ENCODE measurements at regions not wholly inside any gene's neighbourhood (a gene's known extent, or its start where the extent isn't known, plus 50 kb on each side); places are given as distances from the start of the nearest gene placed in this dataset.

DNA sequence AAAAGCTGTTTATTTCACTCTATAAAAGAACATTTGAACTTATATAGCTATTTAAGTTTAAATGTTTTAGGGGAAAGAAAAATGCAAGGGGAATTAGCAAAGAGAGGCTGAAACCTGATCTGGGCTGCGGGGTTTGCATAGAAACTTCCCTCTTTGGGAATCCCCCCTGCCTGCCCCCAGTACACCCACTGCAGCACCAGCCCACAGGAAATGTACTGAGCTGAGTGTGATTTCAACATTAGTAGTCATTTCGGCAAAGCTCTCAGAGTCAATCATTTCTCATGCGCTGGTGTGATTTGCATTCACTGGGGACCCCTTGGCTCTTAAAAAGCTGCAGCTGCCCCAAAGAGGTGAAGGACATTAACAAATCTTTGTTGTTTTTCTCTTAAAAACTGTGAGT lies 859.4 kb downstream of the MAFB start:
- Histone ChIP-seq H2AFZ (peak overlapping the region; percentile 87), H3K4me1 (ENCODE audit: insufficient read depth) (peaks cover 11% of the 10 kb centered on the region), H3K27me3 (ENCODE audit: insufficient read depth) (no peaks in the 10 kb centered on the region), H3K27ac (ENCODE audit: low read depth) (no peak overlapping the region), H3K4me2 (peak overlapping the region; percentile 46; the same call in 1 of the 2 replicates), H4K20me1 (replicated peaks; ENCODE audit: insufficient read depth) (no peaks in the 10 kb centered on the region), H3K79me2 (replicated peaks; ENCODE audit: insufficient read depth) (no peaks in the 10 kb centered on the region), H3K4me3 (no peak overlapping the region), H3F3A (replicated peaks; ENCODE audit: low read depth) (no peaks in the 10 kb centered on the region), H3K9me2 (ENCODE audit: insufficient read depth) (no peaks in the 10 kb centered on the region), H3K36me3 (ENCODE audit: insufficient read depth) (no peaks in the 10 kb centered on the region)
- DNase-seq (ENCODE audit: low spot score): peak; percentile 16
- Mint-ChIP-seq H3K4me1 (peaks cover 14% of the 10 kb centered on the region), H3K4me3 (no peak overlapping the region), H3K27me3 (ENCODE audit: insufficient read depth, low read depth, poor library complexity) (peaks cover 2% of the 10 kb centered on the region), H3K27ac (peak overlapping the region; percentile 75), H3K9me3 (no peaks in the 10 kb centered on the region), H3K36me3 (ENCODE audit: low read depth) (no peaks in the 10 kb centered on the region)
- TF ChIP-seq EZH2 (IDR thresholded peaks at IDR 0.05; ENCODE audit: low read depth, unreplicated experiment): no peak
- TF ChIP-seq, protein P1, sequence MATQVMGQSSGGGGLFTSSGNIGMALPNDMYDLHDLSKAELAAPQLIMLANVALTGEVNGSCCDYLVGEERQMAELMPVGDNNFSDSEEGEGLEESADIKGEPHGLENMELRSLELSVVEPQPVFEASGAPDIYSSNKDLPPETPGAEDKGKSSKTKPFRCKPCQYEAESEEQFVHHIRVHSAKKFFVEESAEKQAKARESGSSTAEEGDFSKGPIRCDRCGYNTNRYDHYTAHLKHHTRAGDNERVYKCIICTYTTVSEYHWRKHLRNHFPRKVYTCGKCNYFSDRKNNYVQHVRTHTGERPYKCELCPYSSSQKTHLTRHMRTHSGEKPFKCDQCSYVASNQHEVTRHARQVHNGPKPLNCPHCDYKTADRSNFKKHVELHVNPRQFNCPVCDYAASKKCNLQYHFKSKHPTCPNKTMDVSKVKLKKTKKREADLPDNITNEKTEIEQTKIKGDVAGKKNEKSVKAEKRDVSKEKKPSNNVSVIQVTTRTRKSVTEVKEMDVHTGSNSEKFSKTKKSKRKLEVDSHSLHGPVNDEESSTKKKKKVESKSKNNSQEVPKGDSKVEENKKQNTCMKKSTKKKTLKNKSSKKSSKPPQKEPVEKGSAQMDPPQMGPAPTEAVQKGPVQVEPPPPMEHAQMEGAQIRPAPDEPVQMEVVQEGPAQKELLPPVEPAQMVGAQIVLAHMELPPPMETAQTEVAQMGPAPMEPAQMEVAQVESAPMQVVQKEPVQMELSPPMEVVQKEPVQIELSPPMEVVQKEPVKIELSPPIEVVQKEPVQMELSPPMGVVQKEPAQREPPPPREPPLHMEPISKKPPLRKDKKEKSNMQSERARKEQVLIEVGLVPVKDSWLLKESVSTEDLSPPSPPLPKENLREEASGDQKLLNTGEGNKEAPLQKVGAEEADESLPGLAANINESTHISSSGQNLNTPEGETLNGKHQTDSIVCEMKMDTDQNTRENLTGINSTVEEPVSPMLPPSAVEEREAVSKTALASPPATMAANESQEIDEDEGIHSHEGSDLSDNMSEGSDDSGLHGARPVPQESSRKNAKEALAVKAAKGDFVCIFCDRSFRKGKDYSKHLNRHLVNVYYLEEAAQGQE (IDR thresholded peaks at IDR 0.05; ENCODE audit: unreplicated experiment): no peak
- TF ChIP-seq CTCF (conservative IDR thresholded peaks at IDR 0.05; ENCODE audit: low read depth in 2 of 2): no peak
- no peak for TF ChIP-seq NANOG (IDR thresholded peaks at IDR 0.05; ENCODE audit: borderline replicate concordance)
- no peak for TF ChIP-seq EZH2phosphoT487 (IDR thresholded peaks at IDR 0.05; ENCODE audit: unreplicated experiment)
- no peak for TF ChIP-seq POLR2AphosphoS5 (IDR thresholded peaks at IDR 0.05; ENCODE audit: low read depth)
- TF ChIP-seq STAT1 (IDR thresholded peaks at IDR 0.05; ENCODE audit: unreplicated experiment): no peak
- no peak for TF ChIP-seq JUNB (IDR thresholded peaks at IDR 0.05; ENCODE audit: unreplicated experiment)
- no peak for TF ChIP-seq ZNF331 (CRISPR knock-in tag; IDR thresholded peaks at IDR 0.05; ENCODE audit: low read depth)
- TF ChIP-seq CREB1 (CRISPR knock-in tag; IDR thresholded peaks at IDR 0.05; ENCODE audit: low read depth): no peak
- TF ChIP-seq, protein P2, sequence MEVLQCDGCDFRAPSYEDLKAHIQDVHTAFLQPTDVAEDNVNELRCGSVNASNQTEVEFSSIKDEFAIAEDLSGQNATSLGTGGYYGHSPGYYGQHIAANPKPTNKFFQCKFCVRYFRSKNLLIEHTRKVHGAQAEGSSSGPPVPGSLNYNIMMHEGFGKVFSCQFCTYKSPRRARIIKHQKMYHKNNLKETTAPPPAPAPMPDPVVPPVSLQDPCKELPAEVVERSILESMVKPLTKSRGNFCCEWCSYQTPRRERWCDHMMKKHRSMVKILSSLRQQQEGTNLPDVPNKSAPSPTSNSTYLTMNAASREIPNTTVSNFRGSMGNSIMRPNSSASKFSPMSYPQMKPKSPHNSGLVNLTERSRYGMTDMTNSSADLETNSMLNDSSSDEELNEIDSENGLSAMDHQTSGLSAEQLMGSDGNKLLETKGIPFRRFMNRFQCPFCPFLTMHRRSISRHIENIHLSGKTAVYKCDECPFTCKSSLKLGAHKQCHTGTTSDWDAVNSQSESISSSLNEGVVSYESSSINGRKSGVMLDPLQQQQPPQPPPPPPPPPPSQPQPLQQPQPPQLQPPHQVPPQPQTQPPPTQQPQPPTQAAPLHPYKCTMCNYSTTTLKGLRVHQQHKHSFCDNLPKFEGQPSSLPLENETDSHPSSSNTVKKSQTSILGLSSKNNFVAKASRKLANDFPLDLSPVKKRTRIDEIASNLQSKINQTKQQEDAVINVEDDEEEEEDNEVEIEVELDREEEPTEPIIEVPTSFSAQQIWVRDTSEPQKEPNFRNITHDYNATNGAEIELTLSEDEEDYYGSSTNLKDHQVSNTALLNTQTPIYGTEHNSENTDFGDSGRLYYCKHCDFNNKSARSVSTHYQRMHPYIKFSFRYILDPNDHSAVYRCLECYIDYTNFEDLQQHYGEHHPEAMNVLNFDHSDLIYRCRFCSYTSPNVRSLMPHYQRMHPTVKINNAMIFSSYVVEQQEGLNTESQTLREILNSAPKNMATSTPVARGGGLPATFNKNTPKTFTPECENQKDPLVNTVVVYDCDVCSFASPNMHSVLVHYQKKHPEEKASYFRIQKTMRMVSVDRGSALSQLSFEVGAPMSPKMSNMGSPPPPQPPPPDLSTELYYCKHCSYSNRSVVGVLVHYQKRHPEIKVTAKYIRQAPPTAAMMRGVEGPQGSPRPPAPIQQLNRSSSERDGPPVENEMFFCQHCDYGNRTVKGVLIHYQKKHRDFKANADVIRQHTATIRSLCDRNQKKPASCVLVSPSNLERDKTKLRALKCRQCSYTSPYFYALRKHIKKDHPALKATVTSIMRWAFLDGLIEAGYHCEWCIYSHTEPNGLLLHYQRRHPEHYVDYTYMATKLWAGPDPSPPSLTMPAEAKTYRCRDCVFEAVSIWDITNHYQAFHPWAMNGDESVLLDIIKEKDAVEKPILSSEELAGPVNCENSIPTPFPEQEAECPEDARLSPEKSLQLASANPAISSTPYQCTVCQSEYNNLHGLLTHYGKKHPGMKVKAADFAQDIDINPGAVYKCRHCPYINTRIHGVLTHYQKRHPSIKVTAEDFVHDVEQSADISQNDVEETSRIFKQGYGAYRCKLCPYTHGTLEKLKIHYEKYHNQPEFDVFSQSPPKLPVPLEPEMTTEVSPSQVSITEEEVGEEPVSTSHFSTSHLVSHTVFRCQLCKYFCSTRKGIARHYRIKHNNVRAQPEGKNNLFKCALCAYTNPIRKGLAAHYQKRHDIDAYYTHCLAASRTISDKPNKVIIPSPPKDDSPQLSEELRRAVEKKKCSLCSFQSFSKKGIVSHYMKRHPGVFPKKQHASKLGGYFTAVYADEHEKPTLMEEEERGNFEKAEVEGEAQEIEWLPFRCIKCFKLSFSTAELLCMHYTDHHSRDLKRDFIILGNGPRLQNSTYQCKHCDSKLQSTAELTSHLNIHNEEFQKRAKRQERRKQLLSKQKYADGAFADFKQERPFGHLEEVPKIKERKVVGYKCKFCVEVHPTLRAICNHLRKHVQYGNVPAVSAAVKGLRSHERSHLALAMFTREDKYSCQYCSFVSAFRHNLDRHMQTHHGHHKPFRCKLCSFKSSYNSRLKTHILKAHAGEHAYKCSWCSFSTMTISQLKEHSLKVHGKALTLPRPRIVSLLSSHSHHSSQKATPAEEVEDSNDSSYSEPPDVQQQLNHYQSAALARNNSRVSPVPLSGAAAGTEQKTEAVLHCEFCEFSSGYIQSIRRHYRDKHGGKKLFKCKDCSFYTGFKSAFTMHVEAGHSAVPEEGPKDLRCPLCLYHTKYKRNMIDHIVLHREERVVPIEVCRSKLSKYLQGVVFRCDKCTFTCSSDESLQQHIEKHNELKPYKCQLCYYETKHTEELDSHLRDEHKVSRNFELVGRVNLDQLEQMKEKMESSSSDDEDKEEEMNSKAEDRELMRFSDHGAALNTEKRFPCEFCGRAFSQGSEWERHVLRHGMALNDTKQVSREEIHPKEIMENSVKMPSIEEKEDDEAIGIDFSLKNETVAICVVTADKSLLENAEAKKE (CRISPR knock-in tag; IDR thresholded peaks at IDR 0.05): no peak
- TF ChIP-seq, protein P3, sequence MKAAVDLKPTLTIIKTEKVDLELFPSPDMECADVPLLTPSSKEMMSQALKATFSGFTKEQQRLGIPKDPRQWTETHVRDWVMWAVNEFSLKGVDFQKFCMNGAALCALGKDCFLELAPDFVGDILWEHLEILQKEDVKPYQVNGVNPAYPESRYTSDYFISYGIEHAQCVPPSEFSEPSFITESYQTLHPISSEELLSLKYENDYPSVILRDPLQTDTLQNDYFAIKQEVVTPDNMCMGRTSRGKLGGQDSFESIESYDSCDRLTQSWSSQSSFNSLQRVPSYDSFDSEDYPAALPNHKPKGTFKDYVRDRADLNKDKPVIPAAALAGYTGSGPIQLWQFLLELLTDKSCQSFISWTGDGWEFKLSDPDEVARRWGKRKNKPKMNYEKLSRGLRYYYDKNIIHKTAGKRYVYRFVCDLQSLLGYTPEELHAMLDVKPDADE (IDR thresholded peaks at IDR 0.05): no peak
- ATAC-seq: peak; percentile 56
